T-cell (primary cell): ENCODE measurements at regions not wholly inside any gene's neighbourhood (a gene's known extent, or its start where the extent isn't known, plus 50 kb on each side); places are given as distances from the start of the nearest gene placed in this dataset.

Experiments used
- ATAC-seq, 4 experiments: fragments of 200-7000 bp in 3 of 4; fragments of 150-1000 bp in 1 of 4; cut with Tn5 transposase; replicated peaks in 1 of 4; 1 replicate in 3 of 4; 2 replicates in 1 of 4; pipeline ENCODE4 v1.10.0; 2021; ENCODE audit warnings: moderate library complexity in 3 of 4, mild to moderate bottlenecking in 2 of 4, moderate number of reproducible peaks in 1 of 4
- CTCF ChIA-PET, 2 donors: fragments of 300-600 bp; sonication (Branson Sonifier 250); formaldehyde crosslinking; loops; one replicate each; lab custom pipeline; 2022; ENCODE audit warnings: antibody characterized with exemption in 2 of 2; lab: Charles Lee
- POLR2A ChIA-PET, 2 donors: fragments of 300-600 bp; sonication (Branson Sonifier 250); formaldehyde crosslinking; loops; one replicate each; lab custom pipeline; 2022; ENCODE audit warnings: antibody characterized with exemption in 2 of 2; lab: Charles Lee
- DNase-seq, 35 experiments: peaks; one replicate each; pipeline versions ENCODE4 v3.0.0 to v3.0.0-alpha.2; 2013 to 2023
- H3K27ac ChIP-seq: one replicate; pipeline ENCODE4 v1.5.1; 2013; ENCODE audit warnings: low read length
- H3K27me3 ChIP-seq, 2 experiments: replicated peaks in 1 of 2; 1 replicate in 1 of 2; 2 replicates in 1 of 2; pipeline versions ENCODE4 v1.6.1 to v1.7.0; 2013; ENCODE audit warnings: low read length in 1 of 2, mixed read lengths in 1 of 2; ENCODE audit not compliant: control insufficient read depth in 2 of 2, insufficient read depth in 2 of 2; ENCODE audit errors: extremely low read depth in 1 of 2
- H3K36me3 ChIP-seq, 2 donors: 1 replicate in 1 of 2; 2 replicates in 1 of 2; pipeline versions ENCODE4 v1.6.1 to v1.7.0; 2013; ENCODE audit warnings: low read length in 1 of 2; ENCODE audit not compliant: control insufficient read depth in 2 of 2, insufficient read depth in 1 of 2; ENCODE audit errors: extremely low read depth in 1 of 2
- H3K4me1 ChIP-seq, 2 experiments: 1 replicate in 1 of 2; 2 replicates in 1 of 2; pipeline versions ENCODE4 v1.6.1 to v1.7.0; 2013; ENCODE audit warnings: low read length in 2 of 2, mixed read lengths in 1 of 2; ENCODE audit not compliant: insufficient read depth in 2 of 2, control insufficient read depth in 1 of 2; ENCODE audit errors: extremely low read depth in 1 of 2
- H3K4me3 ChIP-seq, 2 donors: 1 replicate in 1 of 2; 2 replicates in 1 of 2; pipeline versions ENCODE4 v1.5.1 to v1.7.0; 2013; ENCODE audit warnings: mild to moderate bottlenecking in 2 of 2, low read length in 1 of 2, moderate library complexity in 1 of 2; ENCODE audit not compliant: control insufficient read depth in 1 of 2; ENCODE audit errors: extremely low read depth in 1 of 2
- H3K9me3 ChIP-seq: 2 replicates; pipeline ENCODE4 v1.7.0; 2013
- H3K27ac Mint-ChIP-seq, 2 donors: one replicate each; pipeline ENCODE4 v1.8.0; 2020 to 2021; ENCODE audit warnings: mild to moderate bottlenecking in 2 of 2, mixed read lengths in 2 of 2
- H3K27me3 Mint-ChIP-seq, 2 donors: one replicate each; pipeline ENCODE4 v1.8.0; 2021 to 2022; ENCODE audit warnings: mixed read lengths in 2 of 2
- H3K36me3 Mint-ChIP-seq: one replicate; pipeline ENCODE4 v1.8.0; 2021; ENCODE audit warnings: mixed read lengths
- H3K4me1 Mint-ChIP-seq, 3 donors: one replicate each; pipeline ENCODE4 v1.8.0; 2020 to 2022; ENCODE audit warnings: mixed read lengths in 3 of 3, mild to moderate bottlenecking in 1 of 3
- H3K4me3 Mint-ChIP-seq, 3 donors: one replicate each; pipeline ENCODE4 v1.8.0; 2020 to 2022; ENCODE audit warnings: mild to moderate bottlenecking in 3 of 3, mixed read lengths in 3 of 3, moderate library complexity in 3 of 3
- H3K9me3 Mint-ChIP-seq, 3 donors: one replicate each; pipeline ENCODE4 v1.8.0; 2020 to 2022; ENCODE audit warnings: mixed read lengths in 3 of 3
- WGBS: methylation state at CpG from one replicate; pipeline ENCODE4 v1.1.5; 2013; ENCODE audit warnings: missing lambda C conversion rate; ENCODE audit not compliant: insufficient coverage; 5-methylcytosine and 5-hydroxymethylcytosine counted together

DNA sequence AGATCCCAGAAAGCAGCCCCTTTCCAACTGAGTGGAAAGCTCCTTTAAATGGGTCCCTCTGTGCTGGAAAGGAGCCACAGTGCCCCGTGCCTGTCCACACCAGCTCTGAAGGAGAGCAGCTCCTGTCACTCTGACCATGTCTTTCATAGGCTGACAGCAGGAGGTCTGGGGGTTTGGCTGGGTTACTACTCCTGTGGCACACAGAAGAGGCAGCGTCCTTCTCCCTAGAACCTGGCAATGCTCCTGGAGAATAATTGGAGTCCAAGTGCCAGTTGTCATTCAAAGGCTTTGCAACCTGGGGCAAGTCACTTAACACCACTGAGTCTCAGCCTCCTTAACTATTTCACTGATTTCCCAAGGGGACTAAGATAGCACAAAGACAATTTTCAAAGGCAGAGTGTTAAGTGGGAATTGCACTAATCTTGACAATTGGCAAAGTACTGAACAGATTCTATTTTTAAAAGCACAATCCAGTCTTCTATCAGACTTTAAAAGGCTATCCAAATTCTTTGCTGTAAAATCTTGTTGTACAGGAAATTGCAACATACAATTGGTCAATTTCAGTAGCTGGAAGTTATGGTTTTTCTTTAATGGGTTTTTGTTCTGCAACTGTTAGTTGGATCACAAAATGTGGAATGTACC, 457.2 kb downstream of the KIF16B start:
- Histone ChIP-seq H3K4me3 (no peak overlapping the region), H3K27me3 (no peaks in the 10 kb centered on the region), H3K36me3 (no peaks in the 10 kb centered on the region), H3K27ac (no peak overlapping the region), H3K4me1 (no peaks in the 10 kb centered on the region), H3K9me3 (no peaks in the 10 kb centered on the region)
- 46% methylated on average over 2 of the region's 2 CpGs for WGBS
- Mint-ChIP-seq H3K27me3 (peaks cover 0 to 3% of the 10 kb centered on the region in 2 donors), H3K27ac (no peak overlapping the region), H3K36me3 (no peaks in the 10 kb centered on the region), H3K9me3 (peaks cover 0 to 26% (median 2%) of the 10 kb centered on the region in 3 donors), H3K4me1 (no peaks in the 10 kb centered on the region), H3K4me3 (no peak overlapping the region)
- ChIA-PET POLR2A (no interaction called here), CTCF (interaction anchor here in 1 of 2 donors (0.6 kb wide), 1 partner anchor 258 kb away, joined by 3 read pairs; no protein-coding TSS in a partner anchor)
- no peak for ATAC-seq
- DNase-seq, result no peak

DNA sequence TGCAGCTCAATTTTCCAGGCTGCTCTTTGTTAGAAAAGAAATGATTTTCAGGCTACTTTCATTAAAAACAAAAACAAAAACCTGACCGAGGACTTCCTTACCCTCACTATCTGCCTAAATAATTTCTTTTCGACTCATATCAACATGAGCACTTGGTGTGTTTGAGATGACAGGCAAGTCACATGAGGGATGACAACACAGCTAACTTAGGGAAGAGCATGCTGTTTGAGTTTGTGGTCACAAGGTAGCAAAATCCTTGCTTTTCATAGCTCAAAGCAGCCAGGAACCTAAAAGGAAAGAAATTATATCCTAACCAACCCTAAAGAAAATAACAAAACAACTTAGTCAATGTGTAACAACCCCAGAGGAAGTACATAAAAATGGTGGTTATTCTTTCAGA, 459.5 kb downstream of the KIF16B start:
- ATAC-seq (no peak), DNase-seq (no peak)
- H3K27me3 Mint-ChIP-seq, result peaks cover 0 to 3% of the 10 kb centered on the region in 2 donors
- Histone ChIP-seq H3K27me3 (no peaks in the 10 kb centered on the region), H3K27ac (no peak overlapping the region), H3K36me3 (no peaks in the 10 kb centered on the region), H3K9me3 (no peaks in the 10 kb centered on the region), H3K4me1 (no peaks in the 10 kb centered on the region), H3K4me3 (no peak overlapping the region)
- WGBS, result no CpG with 5 or more reads among the region's 2 CpGs
- H3K9me3 Mint-ChIP-seq, result peaks cover 2 to 22% (median 5%) of the 10 kb centered on the region in 3 donors
- H3K4me3 Mint-ChIP-seq, result no peak overlapping the region
- H3K27ac Mint-ChIP-seq, result no peak overlapping the region
- H3K4me1 Mint-ChIP-seq, result no peaks in the 10 kb centered on the region
- ChIA-PET POLR2A (no interaction called here), CTCF (interaction anchor here in 1 of 2 donors (0.6 kb wide), 1 partner anchor 64 kb away, joined by 3 read pairs; no protein-coding TSS in a partner anchor)
- no peaks in the 10 kb centered on the region for H3K36me3 Mint-ChIP-seq

DNA sequence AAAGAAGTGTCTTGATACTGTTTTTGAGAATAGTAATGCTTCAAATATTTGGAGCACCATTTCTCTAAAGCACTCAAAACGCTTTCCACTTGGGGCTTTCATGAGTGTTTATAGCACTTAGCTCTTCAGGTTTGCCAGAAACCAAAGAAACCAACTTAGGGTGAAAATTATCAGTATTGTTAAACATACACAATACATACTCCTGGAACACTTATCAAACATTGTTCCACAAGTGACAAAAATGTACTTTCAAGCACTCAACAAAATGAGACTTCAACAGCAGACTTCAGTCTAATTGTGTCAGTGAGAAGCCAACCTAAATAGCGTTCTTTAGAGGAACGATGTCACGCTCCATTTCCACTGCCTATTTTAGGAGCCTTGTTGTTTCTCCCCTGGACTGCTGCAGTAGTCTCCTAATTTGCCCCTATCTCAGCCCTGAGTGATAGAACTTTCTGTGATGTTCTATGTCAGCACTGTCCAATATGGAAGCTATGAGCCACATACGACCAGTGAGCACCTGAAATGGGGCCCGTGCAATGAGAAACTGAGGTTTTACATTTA, 461.3 kb downstream of the KIF16B start:
- no peak for DNase-seq
- Histone ChIP-seq H3K4me1 (no peaks in the 10 kb centered on the region), H3K4me3 (no peak overlapping the region), H3K27ac (no peak overlapping the region), H3K9me3 (no peaks in the 10 kb centered on the region), H3K27me3 (no peaks in the 10 kb centered on the region), H3K36me3 (no peaks in the 10 kb centered on the region)
- 83% methylated on average over 2 of the region's 6 CpGs for WGBS
- Mint-ChIP-seq H3K36me3 (no peaks in the 10 kb centered on the region), H3K4me3 (no peak overlapping the region), H3K27me3 (peaks cover 0 to 3% of the 10 kb centered on the region in 2 donors), H3K9me3 (peaks cover 2 to 18% (median 10%) of the 10 kb centered on the region in 3 donors), H3K27ac (no peak overlapping the region), H3K4me1 (no peaks in the 10 kb centered on the region)
- ChIA-PET POLR2A (no interaction called here), CTCF (no interaction called here)
- ATAC-seq, result no peak

DNA sequence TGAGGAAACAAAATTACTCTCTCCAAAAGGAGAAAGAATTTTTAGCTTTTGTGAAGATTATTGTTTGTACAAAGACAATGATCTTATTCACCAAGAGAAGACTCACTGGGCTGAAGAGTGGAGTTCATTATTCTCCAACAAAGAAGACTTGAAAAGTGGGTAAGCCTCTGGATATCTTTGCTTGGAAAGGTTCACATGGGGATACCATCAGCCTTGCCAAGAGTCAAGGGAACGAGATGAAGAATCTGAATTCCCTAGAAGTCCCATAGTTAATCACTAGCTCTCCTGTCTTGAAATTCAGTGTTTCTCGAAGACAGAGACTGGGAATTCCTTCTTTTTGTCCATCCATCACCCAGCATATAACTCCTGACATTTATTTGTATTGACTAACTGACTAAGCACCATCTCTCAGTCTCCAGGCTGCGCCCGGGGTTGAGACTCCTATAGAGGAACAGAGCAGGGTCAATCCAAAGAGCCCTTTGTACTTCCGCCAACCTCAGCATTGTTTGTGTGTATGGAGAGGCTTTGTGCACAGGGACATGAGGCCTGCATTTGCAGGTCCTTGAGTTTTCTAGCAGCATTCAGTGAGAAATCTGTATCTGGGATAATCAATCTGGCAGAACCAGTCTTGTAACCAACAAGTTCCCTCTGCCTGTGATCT, 461.9 kb downstream of the KIF16B start:
- Mint-ChIP-seq H3K36me3 (no peaks in the 10 kb centered on the region), H3K27me3 (peaks cover 0 to 3% of the 10 kb centered on the region in 2 donors), H3K4me1 (no peaks in the 10 kb centered on the region), H3K9me3 (peaks cover 3 to 19% (median 10%) of the 10 kb centered on the region in 3 donors), H3K27ac (no peak overlapping the region), H3K4me3 (no peak overlapping the region)
- Histone ChIP-seq H3K27ac (no peak overlapping the region), H3K27me3 (no peaks in the 10 kb centered on the region), H3K4me3 (no peak overlapping the region), H3K9me3 (no peaks in the 10 kb centered on the region), H3K36me3 (no peaks in the 10 kb centered on the region), H3K4me1 (no peaks in the 10 kb centered on the region)
- CTCF ChIA-PET, result no interaction called here
- ATAC-seq (no peak), DNase-seq (no peak)
- 94% methylated on average over 3 of the region's 5 CpGs for WGBS
- POLR2A ChIA-PET, result no interaction called here

DNA sequence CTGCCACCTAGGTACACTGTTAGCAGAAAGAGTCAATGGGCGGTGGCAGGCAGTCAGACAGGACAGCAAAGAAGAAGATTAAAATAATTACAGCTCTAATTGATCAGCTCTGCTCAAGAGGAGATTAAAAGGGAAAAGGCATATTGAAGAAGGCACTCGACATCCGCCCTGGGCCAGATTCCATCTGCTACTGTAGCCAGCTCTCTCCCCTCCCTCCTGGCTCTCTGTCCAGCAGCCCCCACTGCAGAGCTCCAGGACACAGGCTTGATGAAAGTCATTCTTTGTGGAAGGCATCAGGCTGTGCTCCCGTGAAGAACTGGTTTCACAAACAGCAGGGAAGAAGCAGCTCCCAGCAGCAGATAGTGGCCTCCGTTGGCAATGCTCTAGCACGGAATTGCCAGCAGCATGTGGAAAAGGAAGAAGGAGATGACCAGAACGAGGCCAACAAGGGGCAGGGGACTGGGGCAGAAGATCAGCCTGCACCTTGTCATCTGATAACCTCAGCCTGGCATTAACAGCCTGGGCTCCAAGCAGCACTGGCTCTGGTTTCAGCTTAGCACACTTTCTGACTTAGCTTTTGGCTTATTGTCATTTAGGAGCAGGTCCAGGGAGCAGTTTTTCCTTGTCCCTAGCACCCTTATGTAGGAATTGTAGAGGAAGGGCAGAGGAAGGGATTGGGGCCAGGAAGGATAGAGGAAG, 465.9 kb downstream of the KIF16B start:
- Histone ChIP-seq H3K27me3 (no peaks in the 10 kb centered on the region), H3K27ac (no peak overlapping the region), H3K36me3 (no peaks in the 10 kb centered on the region), H3K9me3 (no peaks in the 10 kb centered on the region), H3K4me3 (no peak overlapping the region), H3K4me1 (no peaks in the 10 kb centered on the region)
- no peak for ATAC-seq
- peaks cover 3 to 23% (median 3%) of the 10 kb centered on the region in 3 donors for H3K9me3 Mint-ChIP-seq
- H3K4me1 Mint-ChIP-seq, result no peaks in the 10 kb centered on the region
- DNase-seq, result no peak
- CTCF ChIA-PET, result no interaction called here
- POLR2A ChIA-PET, result no interaction called here
- WGBS, result 87% methylated on average over 4 of the region's 7 CpGs
- H3K36me3 Mint-ChIP-seq, result no peaks in the 10 kb centered on the region
- H3K27ac Mint-ChIP-seq, result no peak overlapping the region
- H3K27me3 Mint-ChIP-seq, result no peaks in the 10 kb centered on the region
- H3K4me3 Mint-ChIP-seq, result no peak overlapping the region

DNA sequence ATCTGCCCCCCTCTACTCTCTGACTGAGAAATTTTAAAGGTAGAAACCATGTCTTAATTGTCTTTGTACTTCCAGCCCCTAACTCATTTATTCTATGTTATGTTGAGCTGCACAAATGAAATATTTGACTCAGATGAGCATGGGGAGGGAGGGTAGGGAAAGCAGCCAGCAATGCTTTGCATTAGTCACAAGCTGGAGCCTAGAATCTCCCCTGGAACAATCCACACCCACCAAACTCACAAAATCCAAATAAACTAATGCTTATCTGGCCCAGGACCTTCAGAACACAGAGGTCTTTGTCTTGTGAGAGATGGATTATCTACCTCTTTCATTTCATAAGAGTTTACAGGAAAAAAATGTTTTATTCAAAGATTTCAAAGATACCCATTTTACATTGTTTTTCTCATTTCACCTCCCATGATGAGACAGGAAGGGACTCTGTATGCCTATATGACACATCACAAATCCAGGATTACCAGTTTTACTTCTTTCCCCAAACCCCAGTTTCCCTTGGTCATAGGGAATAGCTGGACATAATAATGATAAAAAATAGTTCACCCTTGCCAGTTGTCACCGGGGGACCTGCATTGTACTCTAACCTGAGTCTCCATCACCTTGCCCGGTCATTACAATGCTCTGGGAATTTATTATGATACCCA, 466.9 kb downstream of the KIF16B start:
- ATAC-seq (no peak), DNase-seq (no peak)
- no peak overlapping the region for H3K27ac ChIP-seq
- Mint-ChIP-seq H3K27ac (no peak overlapping the region), H3K9me3 (peaks cover 3 to 23% (median 3%) of the 10 kb centered on the region in 3 donors), H3K36me3 (no peaks in the 10 kb centered on the region), H3K27me3 (no peaks in the 10 kb centered on the region), H3K4me1 (peaks cover 0 to under 1% (median 0%) of the 10 kb centered on the region in 3 donors), H3K4me3 (no peak overlapping the region)
- no peak overlapping the region for H3K4me3 ChIP-seq
- no peaks in the 10 kb centered on the region for H3K36me3 ChIP-seq
- H3K9me3 ChIP-seq, result no peaks in the 10 kb centered on the region
- CTCF ChIA-PET, result interaction anchor here in 1 of 2 donors (0.8 kb wide), 1 partner anchor 267 kb away, joined by 11 read pairs; no protein-coding TSS in a partner anchor
- WGBS, result 83% methylated on average over 1 of the region's 2 CpGs
- H3K4me1 ChIP-seq, result no peaks in the 10 kb centered on the region
- H3K27me3 ChIP-seq, result no peaks in the 10 kb centered on the region
- POLR2A ChIA-PET, result no interaction called here
